ENCODE measurements at regions not wholly inside any gene's neighbourhood (a gene's known extent, or its start where the extent isn't known, plus 50 kb on each side); places are given as distances from the start of the nearest gene placed in this dataset.

DNA sequence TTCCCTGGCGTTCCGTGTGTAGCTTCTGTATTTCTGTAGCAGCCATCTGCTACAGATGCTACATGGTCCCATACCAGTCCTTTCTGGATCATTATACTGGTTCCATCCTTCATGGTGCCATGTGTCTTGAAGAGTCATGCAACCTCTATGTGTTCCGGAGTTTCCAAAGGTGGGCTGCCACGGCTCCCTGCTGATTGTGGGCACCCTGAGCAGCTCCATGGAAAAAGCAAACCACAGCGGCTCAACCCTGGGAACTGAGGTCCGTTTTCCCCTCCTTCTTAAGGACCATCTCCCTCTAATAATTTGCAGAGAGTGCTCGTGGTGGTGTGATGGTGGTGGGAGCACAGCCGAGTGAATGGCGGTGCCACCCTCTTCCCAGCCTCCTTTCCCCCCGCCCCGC lies 600.4 kb downstream of the CCDC171 start:
- no peak overlapping the region for H3K4me3 ChIP-seq (replicated peaks; ENCODE audit: low read depth, low read length)
- TF ChIP-seq, protein P1, sequence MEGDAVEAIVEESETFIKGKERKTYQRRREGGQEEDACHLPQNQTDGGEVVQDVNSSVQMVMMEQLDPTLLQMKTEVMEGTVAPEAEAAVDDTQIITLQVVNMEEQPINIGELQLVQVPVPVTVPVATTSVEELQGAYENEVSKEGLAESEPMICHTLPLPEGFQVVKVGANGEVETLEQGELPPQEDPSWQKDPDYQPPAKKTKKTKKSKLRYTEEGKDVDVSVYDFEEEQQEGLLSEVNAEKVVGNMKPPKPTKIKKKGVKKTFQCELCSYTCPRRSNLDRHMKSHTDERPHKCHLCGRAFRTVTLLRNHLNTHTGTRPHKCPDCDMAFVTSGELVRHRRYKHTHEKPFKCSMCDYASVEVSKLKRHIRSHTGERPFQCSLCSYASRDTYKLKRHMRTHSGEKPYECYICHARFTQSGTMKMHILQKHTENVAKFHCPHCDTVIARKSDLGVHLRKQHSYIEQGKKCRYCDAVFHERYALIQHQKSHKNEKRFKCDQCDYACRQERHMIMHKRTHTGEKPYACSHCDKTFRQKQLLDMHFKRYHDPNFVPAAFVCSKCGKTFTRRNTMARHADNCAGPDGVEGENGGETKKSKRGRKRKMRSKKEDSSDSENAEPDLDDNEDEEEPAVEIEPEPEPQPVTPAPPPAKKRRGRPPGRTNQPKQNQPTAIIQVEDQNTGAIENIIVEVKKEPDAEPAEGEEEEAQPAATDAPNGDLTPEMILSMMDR (IDR thresholded peaks at IDR 0.05; ENCODE audit: low read depth, low read length, missing control alignments), result no peak
- DNase-seq (ENCODE audit: extremely low read depth, low read depth), result no peak

DNA sequence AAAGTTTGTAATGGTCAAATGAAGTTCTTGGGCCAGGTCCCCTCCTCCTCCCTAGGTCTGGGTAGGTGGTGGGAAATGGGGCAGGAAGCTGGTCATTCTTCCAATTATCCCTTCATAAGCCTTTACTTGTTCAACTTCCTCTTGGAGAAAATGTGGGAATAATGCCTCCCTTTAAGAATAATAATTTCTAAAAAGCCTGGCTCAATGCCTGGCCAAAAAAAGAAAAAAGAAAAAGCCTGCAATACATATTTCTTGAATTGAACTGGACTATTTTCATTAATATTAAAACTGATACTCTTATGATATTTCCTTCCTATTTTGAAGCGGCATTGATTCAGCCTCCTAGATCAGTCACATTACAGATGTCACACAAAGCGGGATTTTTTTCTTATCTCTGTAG lies 600.9 kb downstream of the CCDC171 start:
- TF ChIP-seq, protein P1 (IDR thresholded peaks at IDR 0.05; ENCODE audit: low read depth, low read length, missing control alignments), result no peak
- no peak for DNase-seq (ENCODE audit: extremely low read depth, low read depth)
- no peak overlapping the region for H3K4me3 ChIP-seq (replicated peaks; ENCODE audit: low read depth, low read length)

DNA sequence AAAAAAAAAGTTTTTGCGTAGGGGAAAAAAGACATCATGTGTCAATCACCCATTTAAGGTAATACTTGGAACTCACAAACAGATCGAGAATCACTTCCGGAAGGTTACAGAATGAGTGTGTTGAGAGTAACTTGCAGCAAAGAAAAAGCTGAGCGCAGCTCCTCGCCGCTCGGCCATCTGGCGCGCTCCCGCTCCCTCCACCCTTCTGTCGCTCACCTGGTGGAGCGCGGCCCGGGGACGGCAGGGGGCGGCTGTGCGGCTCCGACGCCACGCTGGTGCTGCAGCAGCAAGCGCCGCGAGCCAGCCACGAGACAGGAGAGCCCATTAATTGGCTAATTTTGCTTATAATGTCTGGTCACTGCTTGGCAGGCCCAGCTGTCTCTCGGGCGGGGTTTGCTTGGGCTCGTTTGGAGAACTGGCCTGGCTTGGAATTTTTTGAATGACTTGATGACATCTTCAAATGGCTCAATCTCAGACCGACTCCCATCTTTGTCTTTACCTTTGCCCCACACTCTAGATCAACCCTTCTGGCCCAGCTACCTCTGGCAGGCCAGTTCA lies 601.8 kb downstream of the CCDC171 start:
- TF ChIP-seq, protein P1 (IDR thresholded peaks at IDR 0.05; ENCODE audit: low read depth, low read length, missing control alignments), result no peak
- DNase-seq (ENCODE audit: extremely low read depth, low read depth), result no peak
- no peak overlapping the region for H3K4me3 ChIP-seq (replicated peaks; ENCODE audit: low read depth, low read length)

DNA sequence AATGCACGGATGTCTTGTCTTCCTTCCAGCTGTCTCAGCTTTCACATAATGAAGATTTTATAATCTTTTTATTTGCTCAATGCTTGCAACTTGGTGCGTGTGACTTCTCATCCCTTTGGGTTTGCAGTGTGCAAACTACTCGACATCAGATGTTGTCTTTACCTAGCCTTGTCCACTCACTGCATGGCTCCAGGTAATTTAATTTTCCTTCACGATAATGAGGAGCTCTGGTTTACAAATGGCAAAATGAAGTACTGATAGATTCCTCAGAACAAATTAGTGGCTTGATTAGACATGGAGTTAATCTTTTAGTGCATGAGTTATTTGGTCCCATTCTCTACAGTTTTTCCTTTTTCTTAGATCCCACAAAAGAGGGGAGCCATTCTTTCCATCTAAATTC lies 603.0 kb downstream of the CCDC171 start:
- TF ChIP-seq, protein P1 (IDR thresholded peaks at IDR 0.05; ENCODE audit: low read depth, low read length, missing control alignments), result no peak
- no peak overlapping the region for H3K4me3 ChIP-seq (replicated peaks; ENCODE audit: low read depth, low read length)
- no peak for DNase-seq (ENCODE audit: extremely low read depth, low read depth)

GRCh38 chr9:16157216-16157615 lies 604.4 kb downstream of the CCDC171 start:
- TF ChIP-seq, protein P1 (IDR thresholded peaks at IDR 0.05; ENCODE audit: low read depth, low read length, missing control alignments), result no peak
- no peak overlapping the region for H3K4me3 ChIP-seq (replicated peaks; ENCODE audit: low read depth, low read length)
- no peak for DNase-seq (ENCODE audit: extremely low read depth, low read depth)

DNA sequence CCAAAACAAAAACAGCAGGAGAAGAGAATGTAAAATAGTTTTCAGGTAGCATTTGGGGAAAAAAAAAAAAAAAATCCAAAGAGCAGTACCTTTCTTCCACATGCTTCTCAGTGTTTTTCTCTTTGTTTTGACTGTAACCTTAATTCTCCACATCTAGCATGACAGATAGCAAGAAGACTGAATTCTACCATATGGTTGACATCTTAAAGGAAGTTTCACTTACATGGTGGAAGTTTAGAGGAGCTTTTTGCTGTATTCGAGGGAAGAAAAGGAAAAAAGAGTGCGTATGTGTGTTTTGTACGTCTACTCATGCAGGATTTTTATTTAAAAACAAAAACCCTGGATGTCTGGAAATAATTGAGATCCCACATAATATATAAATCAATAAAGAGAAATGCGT lies 604.8 kb downstream of the CCDC171 start:
- no peak overlapping the region for H3K4me3 ChIP-seq (replicated peaks; ENCODE audit: low read depth, low read length)
- TF ChIP-seq, protein P1 (IDR thresholded peaks at IDR 0.05; ENCODE audit: low read depth, low read length, missing control alignments), result no peak
- no peak for DNase-seq (ENCODE audit: extremely low read depth, low read depth)

- H3K4me3 ChIP-seq (replicated peaks; ENCODE audit: low read depth, low read length), result no peak overlapping the region
- TF ChIP-seq, protein P1 (IDR thresholded peaks at IDR 0.05; ENCODE audit: low read depth, low read length, missing control alignments), result no peak
- no peak for DNase-seq (ENCODE audit: extremely low read depth, low read depth)
Measured at GRCh38 chr9:16158093-16158492, 605.2 kb downstream of the CCDC171 start.
